ENCODE measurements at regions not wholly inside any gene's neighbourhood (a gene's known extent, or its start where the extent isn't known, plus 50 kb on each side); places are given as distances from the start of the nearest gene placed in this dataset.

DNA sequence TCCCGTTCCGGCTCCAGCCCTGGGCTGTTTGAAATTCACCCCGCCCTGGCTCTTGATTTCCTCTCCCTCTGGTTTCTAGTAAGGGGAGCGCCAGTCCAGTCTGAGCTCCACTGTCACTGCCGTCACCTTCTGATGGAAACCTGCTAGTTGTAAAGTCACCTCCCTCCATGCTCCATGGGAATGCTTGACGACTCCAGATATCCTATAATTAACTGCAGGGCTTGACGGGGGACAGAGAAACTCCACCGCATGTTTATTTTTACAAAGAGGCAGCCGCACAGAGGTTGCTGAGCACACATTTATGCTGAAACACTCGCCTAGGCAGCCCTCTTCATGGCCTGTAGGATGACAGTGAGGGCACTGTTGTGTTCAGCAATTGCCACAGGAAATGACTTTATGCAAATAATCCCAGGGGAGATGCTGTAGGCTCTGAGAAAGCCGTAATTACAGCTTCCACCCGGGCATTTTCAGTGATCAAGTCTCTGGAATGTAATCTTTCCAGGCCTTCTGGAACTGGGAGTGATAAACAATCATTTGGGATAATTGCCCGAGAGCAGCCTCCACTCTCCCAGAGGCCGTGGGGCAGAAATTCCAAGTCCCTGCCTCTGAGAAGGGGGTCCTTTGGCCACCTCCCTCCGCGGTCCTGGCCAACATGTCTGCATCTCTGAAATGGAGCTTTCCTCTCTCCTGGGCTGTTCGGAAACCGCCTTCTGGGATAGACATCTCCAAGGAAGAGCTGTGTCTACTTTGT lies 300.5 kb downstream of the KLF6 start:
- H3K27me3 ChIP-seq (ENCODE audit: control insufficient read depth in 1 of 2, insufficient read depth in 2 of 2, low read length in 2 of 2) = no peaks in the 10 kb centered on the region
- no peak overlapping the region for H3K9ac ChIP-seq (ENCODE audit: low read depth in 1 of 2, low read length in 2 of 2)
- H3K9me3 ChIP-seq (ENCODE audit: control insufficient read depth in 1 of 2, low read length in 2 of 2) = no peaks in the 10 kb centered on the region
- H3K4me1 ChIP-seq (ENCODE audit: control insufficient read depth in 1 of 2, insufficient read depth in 2 of 2, low read length in 2 of 2) = peaks cover 4 to 16% of the 10 kb centered on the region in 2 donors
- H3K4me3 ChIP-seq (ENCODE audit: low read depth in 1 of 2, low read length in 2 of 2) = no peak overlapping the region
- no peak overlapping the region for H3K27ac ChIP-seq (ENCODE audit: low read depth, low read length)
- H3K36me3 ChIP-seq (ENCODE audit: control insufficient read depth in 1 of 2, insufficient read depth in 2 of 2, low read length in 2 of 2) = no peaks in the 10 kb centered on the region

DNA sequence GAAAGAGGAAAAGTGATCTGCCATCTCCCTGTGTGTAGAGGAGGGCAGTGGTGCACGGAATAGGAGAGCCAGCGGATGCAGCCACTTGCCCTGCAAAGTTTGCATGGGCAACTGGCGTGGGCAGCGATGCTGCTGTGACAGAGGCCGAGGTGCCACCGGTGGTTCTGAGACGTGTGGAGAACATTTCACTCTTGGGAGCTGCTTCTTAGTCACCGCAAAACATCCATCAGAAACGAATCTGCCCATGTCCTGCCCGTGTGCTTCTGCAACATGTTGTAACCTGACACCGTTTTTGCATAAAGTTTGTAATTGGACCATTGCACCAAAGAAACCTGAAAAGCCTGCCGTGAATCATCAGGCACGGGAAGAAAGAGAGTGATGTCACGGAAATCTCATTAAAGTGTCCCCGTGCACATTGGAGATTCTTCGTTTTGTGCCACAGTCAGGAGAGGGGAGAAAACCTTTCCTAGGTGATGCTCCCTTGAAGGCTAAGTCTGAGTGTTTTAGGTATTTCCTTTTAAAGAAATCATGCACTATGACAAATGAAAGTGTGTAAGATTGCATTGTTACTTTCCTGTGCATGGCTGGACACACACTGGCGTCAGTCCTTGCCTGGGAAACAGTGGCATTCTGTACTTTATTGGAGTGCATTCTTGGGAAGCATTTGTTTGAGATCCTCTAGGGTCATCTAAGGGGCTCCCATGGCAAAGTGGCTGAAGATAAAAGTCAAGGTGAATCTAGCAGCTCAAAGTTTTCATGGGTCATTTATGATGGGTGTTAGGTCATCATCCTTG lies 302.6 kb downstream of the KLF6 start:
- Histone ChIP-seq H3K27ac (ENCODE audit: low read depth, low read length) (no peak overlapping the region), H3K36me3 (ENCODE audit: control insufficient read depth in 1 of 2, insufficient read depth in 2 of 2, low read length in 2 of 2) (no peaks in the 10 kb centered on the region), H3K4me3 (ENCODE audit: low read depth in 1 of 2, low read length in 2 of 2) (peak overlapping the region; percentile 16 to 48), H3K9ac (ENCODE audit: low read depth in 1 of 2, low read length in 2 of 2) (peak overlapping the region in 1 of 2 donors; percentile 33), H3K4me1 (ENCODE audit: control insufficient read depth in 1 of 2, insufficient read depth in 2 of 2, low read length in 2 of 2) (peaks cover 4 to 16% of the 10 kb centered on the region in 2 donors), H3K9me3 (ENCODE audit: control insufficient read depth in 1 of 2, low read length in 2 of 2) (no peaks in the 10 kb centered on the region), H3K27me3 (ENCODE audit: control insufficient read depth in 1 of 2, insufficient read depth in 2 of 2, low read length in 2 of 2) (no peaks in the 10 kb centered on the region)

DNA sequence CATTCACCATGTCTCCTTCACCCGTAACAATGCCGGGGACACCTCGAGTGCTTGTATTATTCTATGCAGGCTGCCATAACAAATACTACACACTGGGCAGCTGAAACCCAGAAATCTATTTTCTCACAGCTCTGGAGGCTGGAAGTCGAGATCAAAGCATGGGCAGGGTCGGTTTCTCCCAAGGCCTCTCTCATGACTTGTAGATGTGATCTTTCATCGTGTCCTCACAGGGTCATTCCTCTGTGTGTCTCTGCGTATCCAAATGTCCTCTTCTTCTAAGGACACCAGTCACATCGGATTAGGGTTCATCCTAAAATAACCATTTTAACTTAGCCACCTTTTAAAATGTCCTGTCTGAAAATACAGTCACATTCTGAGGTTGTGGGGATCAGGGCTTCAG lies 303.5 kb downstream of the KLF6 start:
- peaks cover 4 to 16% of the 10 kb centered on the region in 2 donors for H3K4me1 ChIP-seq (ENCODE audit: control insufficient read depth in 1 of 2, insufficient read depth in 2 of 2, low read length in 2 of 2)
- no peaks in the 10 kb centered on the region for H3K27me3 ChIP-seq (ENCODE audit: control insufficient read depth in 1 of 2, insufficient read depth in 2 of 2, low read length in 2 of 2)
- no peak overlapping the region for H3K4me3 ChIP-seq (ENCODE audit: low read depth in 1 of 2, low read length in 2 of 2)
- H3K9me3 ChIP-seq (ENCODE audit: control insufficient read depth in 1 of 2, low read length in 2 of 2) = no peaks in the 10 kb centered on the region
- no peak overlapping the region for H3K9ac ChIP-seq (ENCODE audit: low read depth in 1 of 2, low read length in 2 of 2)
- no peaks in the 10 kb centered on the region for H3K36me3 ChIP-seq (ENCODE audit: control insufficient read depth in 1 of 2, insufficient read depth in 2 of 2, low read length in 2 of 2)
- no peak overlapping the region for H3K27ac ChIP-seq (ENCODE audit: low read depth, low read length)

DNA sequence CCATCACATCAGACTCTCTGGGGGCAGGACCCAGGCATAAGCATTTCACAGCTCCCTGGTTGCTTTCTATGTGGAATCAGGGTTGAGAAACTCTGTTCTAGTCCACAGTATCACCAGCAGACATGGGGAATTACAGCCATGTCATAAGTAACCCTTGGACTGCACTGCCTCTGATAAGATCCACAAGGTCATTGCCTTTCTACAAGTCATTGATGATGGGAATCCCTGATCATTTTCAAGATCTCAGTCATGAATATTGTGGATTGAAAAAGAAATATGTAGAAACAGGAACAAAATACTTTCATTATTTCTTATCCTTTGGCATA lies 304.1 kb downstream of the KLF6 start:
- H3K36me3 ChIP-seq (ENCODE audit: control insufficient read depth in 1 of 2, insufficient read depth in 2 of 2, low read length in 2 of 2) = no peaks in the 10 kb centered on the region
- no peak overlapping the region for H3K9ac ChIP-seq (ENCODE audit: low read depth in 1 of 2, low read length in 2 of 2)
- no peaks in the 10 kb centered on the region for H3K27me3 ChIP-seq (ENCODE audit: control insufficient read depth in 1 of 2, insufficient read depth in 2 of 2, low read length in 2 of 2)
- H3K4me1 ChIP-seq (ENCODE audit: control insufficient read depth in 1 of 2, insufficient read depth in 2 of 2, low read length in 2 of 2) = peaks cover 4 to 16% of the 10 kb centered on the region in 2 donors
- no peaks in the 10 kb centered on the region for H3K9me3 ChIP-seq (ENCODE audit: control insufficient read depth in 1 of 2, low read length in 2 of 2)
- H3K4me3 ChIP-seq (ENCODE audit: low read depth in 1 of 2, low read length in 2 of 2) = no peak overlapping the region
- no peak overlapping the region for H3K27ac ChIP-seq (ENCODE audit: low read depth, low read length)

DNA sequence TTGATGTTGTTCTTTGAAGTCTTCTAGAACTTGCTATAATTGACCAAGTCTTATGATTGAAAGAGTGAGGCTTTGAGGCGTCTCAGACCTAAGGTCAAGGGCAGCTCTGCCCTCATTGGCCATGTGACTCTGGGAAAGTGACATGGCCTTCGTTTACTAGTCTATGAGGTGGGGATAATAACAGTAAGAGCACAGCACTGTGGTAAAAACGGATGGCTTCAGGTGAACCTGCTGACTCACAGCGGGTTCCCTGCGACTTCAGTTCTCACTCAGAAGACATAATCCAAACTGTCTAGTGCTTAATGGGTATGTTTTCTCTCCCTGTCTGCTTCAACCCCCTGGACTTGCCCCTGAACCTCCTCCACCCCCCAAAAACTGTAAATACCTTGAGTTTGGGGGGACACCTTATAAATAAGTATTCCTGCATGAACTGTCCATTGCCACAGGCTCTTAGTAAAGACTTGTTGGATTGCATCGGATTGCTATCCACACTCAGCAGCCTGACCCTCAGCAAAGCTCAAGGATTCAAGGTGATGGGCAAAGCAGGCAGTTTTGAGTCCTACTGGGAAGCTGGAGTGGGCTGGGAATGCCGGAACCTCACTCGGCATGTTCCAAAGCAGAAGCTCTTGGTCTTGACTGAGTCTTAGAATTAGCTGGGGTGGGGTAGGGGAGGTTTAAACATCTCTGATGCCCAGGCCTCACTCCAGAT lies 304.6 kb downstream of the KLF6 start:
- peaks cover 4 to 14% of the 10 kb centered on the region in 2 donors for H3K4me1 ChIP-seq (ENCODE audit: control insufficient read depth in 1 of 2, insufficient read depth in 2 of 2, low read length in 2 of 2)
- no peaks in the 10 kb centered on the region for H3K36me3 ChIP-seq (ENCODE audit: control insufficient read depth in 1 of 2, insufficient read depth in 2 of 2, low read length in 2 of 2)
- H3K9ac ChIP-seq (ENCODE audit: low read depth in 1 of 2, low read length in 2 of 2) = no peak overlapping the region
- H3K4me3 ChIP-seq (ENCODE audit: low read depth in 1 of 2, low read length in 2 of 2) = no peak overlapping the region
- no peaks in the 10 kb centered on the region for H3K27me3 ChIP-seq (ENCODE audit: control insufficient read depth in 1 of 2, insufficient read depth in 2 of 2, low read length in 2 of 2)
- no peak overlapping the region for H3K27ac ChIP-seq (ENCODE audit: low read depth, low read length)
- H3K9me3 ChIP-seq (ENCODE audit: control insufficient read depth in 1 of 2, low read length in 2 of 2) = no peaks in the 10 kb centered on the region

DNA sequence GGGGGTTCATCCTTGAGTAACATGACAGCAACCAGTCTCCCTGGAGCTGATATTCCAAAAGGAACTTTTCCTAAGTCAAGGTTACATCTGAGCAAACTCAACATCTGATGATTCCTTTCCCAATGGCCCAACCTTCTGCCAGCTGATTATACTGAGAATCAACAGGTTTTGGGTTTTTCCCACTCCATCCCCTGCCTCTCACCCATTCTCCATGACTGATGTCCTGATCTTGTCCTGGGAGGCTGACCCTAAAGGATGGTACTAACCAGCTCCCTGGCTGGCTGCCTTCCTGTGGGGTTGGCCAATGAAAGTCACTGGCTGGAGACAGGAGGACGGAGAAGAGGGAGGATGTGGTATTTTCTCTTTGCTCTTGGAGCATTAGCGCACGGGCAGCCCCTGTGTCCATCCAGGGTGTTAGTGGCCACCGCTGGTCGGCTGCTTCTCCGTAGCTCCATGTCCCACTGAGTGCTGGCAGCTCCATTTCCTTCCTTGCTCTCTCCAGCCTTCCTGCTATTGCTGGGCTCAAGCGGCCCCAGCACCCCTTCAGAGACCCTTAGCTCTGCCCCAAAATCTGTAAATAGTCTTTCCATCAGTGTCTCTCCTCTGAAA lies 306.2 kb upstream of the PITRM1 start:
- H3K27me3 ChIP-seq (ENCODE audit: control insufficient read depth in 1 of 2, insufficient read depth in 2 of 2, low read length in 2 of 2) = no peaks in the 10 kb centered on the region
- no peaks in the 10 kb centered on the region for H3K36me3 ChIP-seq (ENCODE audit: control insufficient read depth in 1 of 2, insufficient read depth in 2 of 2, low read length in 2 of 2)
- peaks cover 4 to 8% of the 10 kb centered on the region in 2 donors for H3K4me1 ChIP-seq (ENCODE audit: control insufficient read depth in 1 of 2, insufficient read depth in 2 of 2, low read length in 2 of 2)
- H3K9ac ChIP-seq (ENCODE audit: low read depth in 1 of 2, low read length in 2 of 2) = no peak overlapping the region
- no peak overlapping the region for H3K4me3 ChIP-seq (ENCODE audit: low read depth in 1 of 2, low read length in 2 of 2)
- H3K27ac ChIP-seq (ENCODE audit: low read depth, low read length) = no peak overlapping the region
- H3K9me3 ChIP-seq (ENCODE audit: control insufficient read depth in 1 of 2, low read length in 2 of 2) = no peaks in the 10 kb centered on the region

DNA sequence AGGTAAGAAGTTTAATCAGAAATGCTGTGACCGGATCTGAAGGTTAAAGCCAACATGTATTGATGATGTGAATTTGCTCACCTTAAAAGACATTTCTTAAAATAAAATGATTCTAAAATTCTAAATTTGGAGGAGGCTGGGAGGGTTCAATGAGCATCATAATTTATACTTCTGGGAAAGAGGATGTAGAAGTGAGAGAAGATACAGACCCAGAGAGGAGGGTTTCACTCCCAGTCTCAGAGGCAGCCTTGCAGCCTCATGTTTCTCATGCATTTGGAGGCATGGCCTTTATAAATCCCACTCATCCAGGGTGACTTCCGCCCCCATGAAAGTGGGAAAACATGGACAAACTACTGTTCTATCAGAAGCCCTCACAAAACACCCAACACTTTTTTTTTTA lies 305.6 kb upstream of the PITRM1 start:
- H3K27ac ChIP-seq (ENCODE audit: low read depth, low read length) = no peak overlapping the region
- no peaks in the 10 kb centered on the region for H3K9me3 ChIP-seq (ENCODE audit: control insufficient read depth in 1 of 2, low read length in 2 of 2)
- no peaks in the 10 kb centered on the region for H3K36me3 ChIP-seq (ENCODE audit: control insufficient read depth in 1 of 2, insufficient read depth in 2 of 2, low read length in 2 of 2)
- H3K27me3 ChIP-seq (ENCODE audit: control insufficient read depth in 1 of 2, insufficient read depth in 2 of 2, low read length in 2 of 2) = no peaks in the 10 kb centered on the region
- H3K4me1 ChIP-seq (ENCODE audit: control insufficient read depth in 1 of 2, insufficient read depth in 2 of 2, low read length in 2 of 2) = peaks cover 7 to 10% of the 10 kb centered on the region in 2 donors
- no peak overlapping the region for H3K4me3 ChIP-seq (ENCODE audit: low read depth in 1 of 2, low read length in 2 of 2)
- no peak overlapping the region for H3K9ac ChIP-seq (ENCODE audit: low read depth in 1 of 2, low read length in 2 of 2)

DNA sequence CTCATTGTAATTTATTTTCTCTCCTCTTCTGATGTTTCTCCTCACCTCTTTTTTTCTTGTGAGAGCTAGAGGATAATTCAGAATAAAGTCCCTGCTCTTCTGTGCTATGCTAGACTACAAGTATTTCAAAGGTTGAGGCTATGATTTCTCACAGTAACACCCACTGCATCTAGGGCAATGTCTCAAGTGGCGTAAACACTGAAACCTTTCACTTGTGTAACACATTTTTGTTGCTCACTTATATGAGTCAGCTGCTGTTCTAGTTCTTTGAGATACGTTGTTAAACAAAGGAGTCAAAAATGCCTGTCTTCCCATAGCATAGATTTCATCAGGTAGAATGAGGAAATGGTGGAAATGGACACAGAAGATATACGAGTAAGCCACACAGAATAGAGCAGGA lies 305.1 kb upstream of the PITRM1 start:
- no peak overlapping the region for H3K9ac ChIP-seq (ENCODE audit: low read depth in 1 of 2, low read length in 2 of 2)
- H3K9me3 ChIP-seq (ENCODE audit: control insufficient read depth in 1 of 2, low read length in 2 of 2) = no peaks in the 10 kb centered on the region
- no peak overlapping the region for H3K4me3 ChIP-seq (ENCODE audit: low read depth in 1 of 2, low read length in 2 of 2)
- no peak overlapping the region for H3K27ac ChIP-seq (ENCODE audit: low read depth, low read length)
- H3K27me3 ChIP-seq (ENCODE audit: control insufficient read depth in 1 of 2, insufficient read depth in 2 of 2, low read length in 2 of 2) = no peaks in the 10 kb centered on the region
- H3K36me3 ChIP-seq (ENCODE audit: control insufficient read depth in 1 of 2, insufficient read depth in 2 of 2, low read length in 2 of 2) = no peaks in the 10 kb centered on the region
- peaks cover 11 to 12% of the 10 kb centered on the region in 2 donors for H3K4me1 ChIP-seq (ENCODE audit: control insufficient read depth in 1 of 2, insufficient read depth in 2 of 2, low read length in 2 of 2)

DNA sequence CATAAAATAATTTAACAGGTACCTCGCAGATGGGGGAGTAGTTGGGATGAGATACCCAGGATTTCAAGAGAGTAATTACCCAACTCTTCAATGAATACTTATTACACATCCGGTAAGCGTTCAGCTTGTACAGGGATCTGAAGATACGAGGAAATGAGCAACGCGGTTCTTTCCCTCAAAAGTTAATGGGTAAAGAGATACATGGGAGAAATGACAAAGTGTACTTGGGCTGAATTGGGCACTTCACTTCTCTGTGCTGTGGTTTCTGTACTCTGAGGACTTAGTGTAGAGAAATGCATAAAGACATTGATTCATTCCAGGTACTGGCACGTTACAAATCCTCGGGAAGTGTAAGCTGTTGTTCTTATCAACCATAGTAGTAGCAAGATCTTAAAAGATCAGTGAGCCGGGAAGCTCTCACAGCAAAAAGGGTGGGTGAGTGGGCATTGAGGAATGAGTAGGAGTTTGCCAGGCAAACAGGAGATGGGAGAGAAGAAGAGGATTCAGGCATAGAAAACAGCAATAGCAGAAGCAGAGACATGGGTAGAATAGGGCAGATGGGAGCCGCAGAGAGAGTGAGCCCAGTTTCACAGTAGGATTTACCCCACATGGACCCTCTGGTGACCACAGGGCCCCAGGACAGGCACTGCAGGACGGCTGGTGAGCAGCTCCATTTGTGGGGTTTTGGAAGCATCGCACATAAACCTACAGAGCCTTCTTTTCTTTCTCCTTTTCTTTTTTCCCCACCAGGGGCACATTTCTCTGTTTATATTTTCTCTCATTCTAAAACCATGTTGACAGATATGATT lies 304.3 kb upstream of the PITRM1 start:
- Histone ChIP-seq H3K36me3 (ENCODE audit: control insufficient read depth in 1 of 2, insufficient read depth in 2 of 2, low read length in 2 of 2) (no peaks in the 10 kb centered on the region), H3K9ac (ENCODE audit: low read depth in 1 of 2, low read length in 2 of 2) (no peak overlapping the region)

More for the DNA sequence above, 304.3 kb upstream of the PITRM1 start:
- Histone ChIP-seq H3K4me1 (ENCODE audit: control insufficient read depth in 1 of 2, insufficient read depth in 2 of 2, low read length in 2 of 2) (peaks cover 7 to 19% of the 10 kb centered on the region in 2 donors), H3K9me3 (ENCODE audit: control insufficient read depth in 1 of 2, low read length in 2 of 2) (no peaks in the 10 kb centered on the region), H3K27me3 (ENCODE audit: control insufficient read depth in 1 of 2, insufficient read depth in 2 of 2, low read length in 2 of 2) (no peaks in the 10 kb centered on the region), H3K4me3 (ENCODE audit: low read depth in 1 of 2, low read length in 2 of 2) (no peak overlapping the region), H3K27ac (ENCODE audit: low read depth, low read length) (no peak overlapping the region)

Measured in duodenal mucosa (tissue), 2 donors.